SK-N-SH treated with all-trans-retinoic acid at 6 μM for 48 hours (cell line): ENCODE measurements at regions not wholly inside any gene's neighbourhood (a gene's known extent, or its start where the extent isn't known, plus 50 kb on each side); places are given as distances from the start of the nearest gene placed in this dataset.

ENCODE experiments used
- ATAC-seq: fragments of 200-7000 bp; cut with Tn5 transposase; 3 replicates; pipeline ENCODE4 v1.9.1; 2020; ENCODE audit warnings: mild to moderate bottlenecking, moderate library complexity
- ARNTL ChIP-seq: fragments of 450-650 bp; formaldehyde crosslinking; IDR thresholded peaks from 2 replicates; pipeline ENCODE4 v1.5.0; 2020; ENCODE audit warnings: low read depth, mild to moderate bottlenecking, moderate library complexity, borderline replicate concordance
- BACH2 ChIP-seq: fragments of 250-450 bp; sonication (Bioruptor Pico); IDR thresholded peaks from 2 replicates; pipeline ENCODE4 v1.9.0; 2021; ENCODE audit warnings: mild to moderate bottlenecking, borderline replicate concordance
- CSDC2 ChIP-seq: fragments of 250-450 bp; sonication (Bioruptor Pico); IDR thresholded peaks from 2 replicates; pipeline ENCODE4 v1.5.0; 2020; ENCODE audit warnings: mild to moderate bottlenecking, moderate library complexity
- ESRRG ChIP-seq: fragments of 250-450 bp; sonication (Bioruptor Pico); IDR thresholded peaks from 2 replicates; pipeline ENCODE4 v1.6.1; 2021; ENCODE audit warnings: mild to moderate bottlenecking
- GLIS3 ChIP-seq: fragments of 250-450 bp; sonication (Bioruptor Pico); IDR thresholded peaks from 2 replicates; pipeline ENCODE4 v1.5.0; 2020; ENCODE audit warnings: mild to moderate bottlenecking, moderate library complexity
- ISL1 ChIP-seq: fragments of 250-450 bp; sonication (Bioruptor Pico); IDR thresholded peaks from 2 replicates; pipeline ENCODE4 v2.1.2; 2022; ENCODE audit warnings: mild to moderate bottlenecking, moderate library complexity
- OSR1 ChIP-seq: fragments of 250-450 bp; sonication (Bioruptor Pico); IDR thresholded peaks from 2 replicates; pipeline ENCODE4 v1.8.0; 2022; ENCODE audit warnings: moderate library complexity, mild to moderate bottlenecking, inconsistent platforms
- PPARA ChIP-seq: fragments of 250-450 bp; sonication (Bioruptor Pico); IDR thresholded peaks from 2 replicates; pipeline ENCODE4 v1.5.0; 2020; ENCODE audit warnings: mild to moderate bottlenecking, borderline replicate concordance
- SNAI2 ChIP-seq: fragments of 250-450 bp; sonication (Bioruptor Pico); IDR thresholded peaks from 2 replicates; pipeline ENCODE4 v1.5.0; 2020; ENCODE audit warnings: mild to moderate bottlenecking, moderate library complexity
- TOX ChIP-seq: fragments of 250-450 bp; sonication (Bioruptor Pico); IDR thresholded peaks from 2 replicates; pipeline ENCODE4 v1.8.0; 2021; ENCODE audit warnings: mild to moderate bottlenecking, moderate library complexity, borderline replicate concordance
- ZFP3 ChIP-seq: fragments of 250-450 bp; sonication (Bioruptor Pico); IDR thresholded peaks from 2 replicates; pipeline ENCODE4 v1.5.0; 2020; ENCODE audit warnings: mild to moderate bottlenecking, moderate library complexity
- ZFP30 ChIP-seq: fragments of 450-650 bp; formaldehyde crosslinking; IDR thresholded peaks from 2 replicates; pipeline ENCODE4 v1.5.0; 2022; ENCODE audit warnings: mild to moderate bottlenecking, moderate library complexity
- ZNF565 ChIP-seq: fragments of 450-650 bp; formaldehyde crosslinking; conservative IDR thresholded peaks from 2 replicates; pipeline ENCODE4 v1.5.0; 2020; ENCODE audit warnings: low read depth, mild to moderate bottlenecking, moderate library complexity
- ZNF70 ChIP-seq: fragments of 450-650 bp; formaldehyde crosslinking; IDR thresholded peaks from 2 replicates; pipeline ENCODE4 v1.5.0; 2020; ENCODE audit warnings: mild to moderate bottlenecking, moderate library complexity
- TF ChIP-seq, protein P1 (sequence below): fragments of 250-450 bp; sonication (Bioruptor Pico); IDR thresholded peaks from 2 replicates; pipeline ENCODE4 v1.8.0; 2021; ENCODE audit warnings: low read depth, mild to moderate bottlenecking, moderate library complexity, borderline replicate concordance
- TF ChIP-seq, protein P2 (sequence below): fragments of 250-450 bp; sonication (Bioruptor Pico); IDR thresholded peaks from 2 replicates; pipeline ENCODE4 v1.5.0; 2020; ENCODE audit warnings: mild to moderate bottlenecking, moderate library complexity
- TF ChIP-seq, protein P3 (sequence below): fragments of 250-450 bp; sonication (Bioruptor Pico); IDR thresholded peaks from 2 replicates; pipeline ENCODE4 v1.8.0; 2020; ENCODE audit warnings: mild to moderate bottlenecking, moderate library complexity, borderline replicate concordance
- TF ChIP-seq, protein P4 (sequence below): fragments of 250-450 bp; sonication (Bioruptor Pico); IDR thresholded peaks from 2 replicates; pipeline ENCODE4 v1.5.1; 2020; ENCODE audit warnings: low read depth, mild to moderate bottlenecking, moderate library complexity

DNA sequence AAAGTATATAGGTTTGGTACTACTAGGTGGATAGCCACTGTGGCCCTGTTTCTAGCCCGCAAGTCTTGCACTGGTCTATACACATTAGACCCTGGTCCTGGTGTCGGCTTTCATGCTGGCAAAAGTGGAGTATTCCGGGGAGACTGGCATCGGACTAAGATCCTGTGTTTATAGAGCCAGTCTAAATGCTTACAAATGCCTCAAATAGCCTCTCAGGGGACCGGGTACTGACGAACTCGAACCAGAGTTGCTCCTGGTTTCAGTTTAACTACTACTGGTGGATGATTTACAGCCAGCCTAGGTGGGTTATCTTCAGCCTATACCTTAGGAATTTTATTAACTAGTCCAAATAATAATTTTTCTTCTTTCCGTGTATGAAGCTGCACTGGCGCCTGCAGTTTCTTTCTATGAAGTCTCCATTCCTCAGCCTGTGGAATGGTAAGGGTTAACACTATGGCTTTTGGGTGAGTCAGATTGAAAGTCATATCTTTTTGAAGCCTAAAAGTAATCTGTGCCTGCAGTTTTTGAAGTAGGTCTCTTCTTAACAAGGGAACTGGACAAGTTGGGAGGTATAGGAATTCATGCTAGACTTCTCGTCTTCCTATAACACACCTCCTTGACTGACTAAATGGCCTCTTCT lies 51.3 kb downstream of the OR10H4 start:
- TF ChIP-seq BACH2 (CRISPR knock-in tag) (no peak), OSR1 (CRISPR knock-in tag) (no peak), ZNF70 (CRISPR knock-in tag) (no peak), ZNF565 (no peak), ARNTL (no peak), SNAI2 (CRISPR knock-in tag) (no peak), GLIS3 (CRISPR knock-in tag) (no peak), TOX (CRISPR knock-in tag) (no peak)
- TF ChIP-seq, protein P1, sequence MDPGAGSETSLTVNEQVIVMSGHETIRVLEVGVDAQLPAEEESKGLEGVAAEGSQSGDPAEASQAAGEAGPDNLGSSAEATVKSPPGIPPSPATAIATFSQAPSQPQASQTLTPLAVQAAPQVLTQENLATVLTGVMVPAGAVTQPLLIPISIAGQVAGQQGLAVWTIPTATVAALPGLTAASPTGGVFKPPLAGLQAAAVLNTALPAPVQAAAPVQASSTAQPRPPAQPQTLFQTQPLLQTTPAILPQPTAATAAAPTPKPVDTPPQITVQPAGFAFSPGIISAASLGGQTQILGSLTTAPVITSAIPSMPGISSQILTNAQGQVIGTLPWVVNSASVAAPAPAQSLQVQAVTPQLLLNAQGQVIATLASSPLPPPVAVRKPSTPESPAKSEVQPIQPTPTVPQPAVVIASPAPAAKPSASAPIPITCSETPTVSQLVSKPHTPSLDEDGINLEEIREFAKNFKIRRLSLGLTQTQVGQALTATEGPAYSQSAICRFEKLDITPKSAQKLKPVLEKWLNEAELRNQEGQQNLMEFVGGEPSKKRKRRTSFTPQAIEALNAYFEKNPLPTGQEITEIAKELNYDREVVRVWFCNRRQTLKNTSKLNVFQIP, result no peak
- TF ChIP-seq, protein P2, sequence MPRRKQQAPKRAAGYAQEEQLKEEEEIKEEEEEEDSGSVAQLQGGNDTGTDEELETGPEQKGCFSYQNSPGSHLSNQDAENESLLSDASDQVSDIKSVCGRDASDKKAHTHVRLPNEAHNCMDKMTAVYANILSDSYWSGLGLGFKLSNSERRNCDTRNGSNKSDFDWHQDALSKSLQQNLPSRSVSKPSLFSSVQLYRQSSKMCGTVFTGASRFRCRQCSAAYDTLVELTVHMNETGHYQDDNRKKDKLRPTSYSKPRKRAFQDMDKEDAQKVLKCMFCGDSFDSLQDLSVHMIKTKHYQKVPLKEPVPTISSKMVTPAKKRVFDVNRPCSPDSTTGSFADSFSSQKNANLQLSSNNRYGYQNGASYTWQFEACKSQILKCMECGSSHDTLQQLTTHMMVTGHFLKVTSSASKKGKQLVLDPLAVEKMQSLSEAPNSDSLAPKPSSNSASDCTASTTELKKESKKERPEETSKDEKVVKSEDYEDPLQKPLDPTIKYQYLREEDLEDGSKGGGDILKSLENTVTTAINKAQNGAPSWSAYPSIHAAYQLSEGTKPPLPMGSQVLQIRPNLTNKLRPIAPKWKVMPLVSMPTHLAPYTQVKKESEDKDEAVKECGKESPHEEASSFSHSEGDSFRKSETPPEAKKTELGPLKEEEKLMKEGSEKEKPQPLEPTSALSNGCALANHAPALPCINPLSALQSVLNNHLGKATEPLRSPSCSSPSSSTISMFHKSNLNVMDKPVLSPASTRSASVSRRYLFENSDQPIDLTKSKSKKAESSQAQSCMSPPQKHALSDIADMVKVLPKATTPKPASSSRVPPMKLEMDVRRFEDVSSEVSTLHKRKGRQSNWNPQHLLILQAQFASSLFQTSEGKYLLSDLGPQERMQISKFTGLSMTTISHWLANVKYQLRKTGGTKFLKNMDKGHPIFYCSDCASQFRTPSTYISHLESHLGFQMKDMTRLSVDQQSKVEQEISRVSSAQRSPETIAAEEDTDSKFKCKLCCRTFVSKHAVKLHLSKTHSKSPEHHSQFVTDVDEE (CRISPR knock-in tag), result no peak
- TF ChIP-seq, protein P3, sequence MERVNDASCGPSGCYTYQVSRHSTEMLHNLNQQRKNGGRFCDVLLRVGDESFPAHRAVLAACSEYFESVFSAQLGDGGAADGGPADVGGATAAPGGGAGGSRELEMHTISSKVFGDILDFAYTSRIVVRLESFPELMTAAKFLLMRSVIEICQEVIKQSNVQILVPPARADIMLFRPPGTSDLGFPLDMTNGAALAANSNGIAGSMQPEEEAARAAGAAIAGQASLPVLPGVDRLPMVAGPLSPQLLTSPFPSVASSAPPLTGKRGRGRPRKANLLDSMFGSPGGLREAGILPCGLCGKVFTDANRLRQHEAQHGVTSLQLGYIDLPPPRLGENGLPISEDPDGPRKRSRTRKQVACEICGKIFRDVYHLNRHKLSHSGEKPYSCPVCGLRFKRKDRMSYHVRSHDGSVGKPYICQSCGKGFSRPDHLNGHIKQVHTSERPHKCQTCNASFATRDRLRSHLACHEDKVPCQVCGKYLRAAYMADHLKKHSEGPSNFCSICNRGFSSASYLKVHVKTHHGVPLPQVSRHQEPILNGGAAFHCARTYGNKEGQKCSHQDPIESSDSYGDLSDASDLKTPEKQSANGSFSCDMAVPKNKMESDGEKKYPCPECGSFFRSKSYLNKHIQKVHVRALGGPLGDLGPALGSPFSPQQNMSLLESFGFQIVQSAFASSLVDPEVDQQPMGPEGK (CRISPR knock-in tag), result no peak
- TF ChIP-seq, protein P4, sequence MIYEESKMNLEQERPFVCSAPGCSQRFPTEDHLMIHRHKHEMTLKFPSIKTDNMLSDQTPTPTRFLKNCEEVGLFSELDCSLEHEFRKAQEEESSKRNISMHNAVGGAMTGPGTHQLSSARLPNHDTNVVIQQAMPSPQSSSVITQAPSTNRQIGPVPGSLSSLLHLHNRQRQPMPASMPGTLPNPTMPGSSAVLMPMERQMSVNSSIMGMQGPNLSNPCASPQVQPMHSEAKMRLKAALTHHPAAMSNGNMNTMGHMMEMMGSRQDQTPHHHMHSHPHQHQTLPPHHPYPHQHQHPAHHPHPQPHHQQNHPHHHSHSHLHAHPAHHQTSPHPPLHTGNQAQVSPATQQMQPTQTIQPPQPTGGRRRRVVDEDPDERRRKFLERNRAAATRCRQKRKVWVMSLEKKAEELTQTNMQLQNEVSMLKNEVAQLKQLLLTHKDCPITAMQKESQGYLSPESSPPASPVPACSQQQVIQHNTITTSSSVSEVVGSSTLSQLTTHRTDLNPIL (CRISPR knock-in tag), result no peak
- no peak for ATAC-seq

DNA sequence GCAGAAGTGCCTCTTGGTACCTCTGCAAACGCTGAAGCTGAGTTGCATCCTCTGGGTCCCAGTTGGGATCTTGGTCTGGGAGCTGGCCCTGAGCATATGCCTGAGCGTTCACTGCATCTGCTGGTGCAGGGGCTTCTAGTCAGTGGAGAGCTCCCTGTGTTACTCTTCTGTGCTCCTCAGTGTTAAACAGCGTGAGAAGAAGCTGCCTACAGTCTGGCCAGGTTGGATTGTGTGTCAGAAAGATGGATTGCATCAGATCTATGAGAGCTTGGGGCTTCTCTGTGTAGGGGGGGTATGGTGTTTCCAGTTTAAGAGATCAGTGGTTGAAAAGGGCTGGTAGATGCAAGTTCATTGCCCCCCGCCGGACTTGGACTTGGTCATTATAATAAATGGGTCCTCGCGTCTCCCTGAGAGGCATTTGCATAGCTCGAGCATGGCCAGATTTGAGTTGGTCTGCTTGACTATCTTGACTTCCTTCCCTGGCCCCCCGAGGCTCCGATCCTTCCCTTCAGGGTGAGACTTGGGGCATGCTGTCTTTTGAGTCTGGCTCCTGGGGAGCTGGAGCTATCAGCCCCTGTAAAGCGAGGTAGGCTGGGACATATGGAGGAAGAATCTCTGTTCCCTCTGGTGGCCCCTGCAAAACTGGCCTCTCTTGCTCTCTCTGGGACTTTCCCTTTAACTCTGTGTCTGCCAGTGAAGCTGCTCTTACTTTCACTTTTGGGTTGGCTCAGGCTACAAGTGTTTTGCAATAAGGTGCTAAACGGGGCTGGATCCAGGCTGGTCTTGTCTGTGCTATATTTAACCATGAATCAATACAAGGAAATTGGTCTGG lies 52.9 kb downstream of the OR10H4 start:
- ATAC-seq, result peak; percentile 86

More for the DNA sequence above, 52.9 kb downstream of the OR10H4 start:
- TF ChIP-seq ZFP30 (no peak), ZNF70 (CRISPR knock-in tag) (no peak), TOX (CRISPR knock-in tag) (no peak), CSDC2 (CRISPR knock-in tag) (no peak), ARNTL (no peak), GLIS3 (CRISPR knock-in tag) (no peak), BACH2 (CRISPR knock-in tag) (no peak), PPARA (CRISPR knock-in tag) (no peak), ZNF565 (no peak), SNAI2 (CRISPR knock-in tag) (no peak), ISL1 (CRISPR knock-in tag) (no peak), ESRRG (no peak), ZFP3 (CRISPR knock-in tag) (no peak)
- TF ChIP-seq, protein P4 (CRISPR knock-in tag), result no peak
- TF ChIP-seq, protein P1, result no peak
